H9 (cell line): ENCODE measurements at regions not wholly inside any gene's neighbourhood (a gene's known extent, or its start where the extent isn't known, plus 50 kb on each side); places are given as distances from the start of the nearest gene placed in this dataset.

Source experiments
- DNase-seq: peaks from one replicate; pipeline ENCODE4 v3.0.0-alpha.2; 2017
- H2AFZ ChIP-seq: one replicate; pipeline ENCODE4 v1.6.1; 2013; ENCODE audit warnings: mild to moderate bottlenecking, low read length, control low read depth, moderate library complexity
- H2AK5ac ChIP-seq: 2 replicates; pipeline ENCODE4 v1.6.1; 2013; ENCODE audit warnings: low read length, control low read depth, mixed read lengths; ENCODE audit not compliant: insufficient read length
- H2BK120ac ChIP-seq: one replicate; pipeline ENCODE4 v1.6.1; 2013; ENCODE audit warnings: low read depth, mild to moderate bottlenecking, low read length, control low read depth, inconsistent platforms; ENCODE audit not compliant: poor library complexity, severe bottlenecking
- H2BK12ac ChIP-seq: 2 replicates; pipeline ENCODE4 v1.6.1; 2013; ENCODE audit warnings: low read length, control low read depth, mixed read lengths, low read depth; ENCODE audit not compliant: insufficient read length
- H2BK15ac ChIP-seq: 2 replicates; pipeline ENCODE4 v1.6.1; 2013; ENCODE audit warnings: low read depth, low read length, control low read depth
- H2BK20ac ChIP-seq: one replicate; pipeline ENCODE4 v1.6.1; 2013; ENCODE audit warnings: low read depth, mild to moderate bottlenecking, low read length, control low read depth, inconsistent platforms; ENCODE audit not compliant: poor library complexity, severe bottlenecking
- H2BK5ac ChIP-seq: 2 replicates; pipeline ENCODE4 v1.6.1; 2013; ENCODE audit warnings: low read length, control low read depth, mixed read lengths; ENCODE audit not compliant: insufficient read length
- H3K14ac ChIP-seq: 2 replicates; pipeline ENCODE4 v1.6.1; 2013; ENCODE audit warnings: low read length, control low read depth; ENCODE audit not compliant: insufficient read depth
- H3K18ac ChIP-seq: 2 replicates; pipeline ENCODE4 v1.6.1; 2013; ENCODE audit warnings: low read depth, mild to moderate bottlenecking, mixed read lengths, low read length, control low read depth; ENCODE audit not compliant: insufficient read length
- H3K23ac ChIP-seq: 2 replicates; pipeline ENCODE4 v1.6.1; 2013; ENCODE audit warnings: low read length, control low read depth, mixed read lengths, low read depth; ENCODE audit not compliant: insufficient read length
- H3K23me2 ChIP-seq: 2 replicates; pipeline ENCODE4 v1.6.1; 2013; ENCODE audit warnings: low read depth, mild to moderate bottlenecking, mixed read lengths, low read length, control low read depth; ENCODE audit not compliant: insufficient read length, poor library complexity, severe bottlenecking
- H3K27ac ChIP-seq: 2 replicates; pipeline ENCODE4 v1.5.1; 2013; ENCODE audit warnings: low read length, control low read depth, mixed read lengths, low read depth; ENCODE audit not compliant: insufficient read length
- H3K27me3 ChIP-seq: 2 replicates; pipeline ENCODE4 v1.6.1; 2013; ENCODE audit warnings: low read length, control low read depth, inconsistent platforms; ENCODE audit not compliant: insufficient read depth
- H3K4ac ChIP-seq: 2 replicates; pipeline ENCODE4 v1.6.1; 2013; ENCODE audit warnings: low read depth, mild to moderate bottlenecking, control low read depth, inconsistent platforms, low read length, moderate library complexity
- H3K4me1 ChIP-seq: 2 replicates; pipeline ENCODE4 v1.6.1; 2013; ENCODE audit warnings: low read length, control low read depth, inconsistent platforms; ENCODE audit not compliant: insufficient read depth
- H3K4me2 ChIP-seq: 2 replicates; pipeline ENCODE4 v1.6.1; 2013; ENCODE audit warnings: low read length, control low read depth, mixed read lengths; ENCODE audit not compliant: insufficient read length, insufficient read depth
- H3K56ac ChIP-seq: 2 replicates; pipeline ENCODE4 v1.6.1; 2013; ENCODE audit warnings: low read depth, mild to moderate bottlenecking, mixed read lengths, low read length, control low read depth; ENCODE audit not compliant: insufficient read length
- H3K79me1 ChIP-seq: 2 replicates; pipeline ENCODE4 v1.6.1; 2013; ENCODE audit warnings: low read depth, mild to moderate bottlenecking, moderate library complexity, low read length, control low read depth, inconsistent platforms; ENCODE audit not compliant: insufficient read depth, poor library complexity, severe bottlenecking
- H3K79me2 ChIP-seq: 2 replicates; pipeline ENCODE4 v1.6.1; 2013; ENCODE audit warnings: low read length, control low read depth, inconsistent platforms; ENCODE audit not compliant: insufficient read depth
- H3K9ac ChIP-seq: 2 replicates; pipeline ENCODE4 v1.6.1; 2013; ENCODE audit warnings: low read length, control low read depth, mixed read lengths; ENCODE audit not compliant: insufficient read length; ENCODE audit errors: extremely low read depth
- H3K9me3 ChIP-seq: one replicate; pipeline ENCODE4 v1.6.1; 2013; ENCODE audit warnings: low read depth, low read length, inconsistent platforms; ENCODE audit not compliant: control insufficient read depth
- H3T11ph ChIP-seq: one replicate; pipeline ENCODE4 v1.6.1; 2013; ENCODE audit warnings: mild to moderate bottlenecking, low read length, control low read depth, inconsistent platforms
- H4K20me1 ChIP-seq: one replicate; pipeline ENCODE4 v1.6.1; 2013; ENCODE audit not compliant: control insufficient read depth, insufficient read length, insufficient read depth
- H4K5ac ChIP-seq: 2 replicates; pipeline ENCODE4 v1.6.1; 2013; ENCODE audit warnings: low read depth, mild to moderate bottlenecking, mixed read lengths, low read length, control low read depth; ENCODE audit not compliant: insufficient read length
- H4K8ac ChIP-seq: replicated peaks from 2 replicates; pipeline ENCODE4 v1.6.1; 2013; ENCODE audit warnings: low read length, control low read depth, mixed read lengths, low read depth; ENCODE audit not compliant: insufficient read length
- H4K91ac ChIP-seq: 2 replicates; pipeline ENCODE4 v1.6.1; 2013; ENCODE audit warnings: low read depth, mild to moderate bottlenecking, moderate library complexity, mixed read lengths, low read length, control low read depth; ENCODE audit not compliant: insufficient read length
- H3K27ac Mint-ChIP-seq, 3 experiments: 2 replicates in 2 of 3; 3 replicates in 1 of 3; pipeline ENCODE4 v1.8.0; 2020 to 2021; ENCODE audit warnings: mixed read lengths in 3 of 3, mild to moderate bottlenecking in 1 of 3, moderate library complexity in 1 of 3
- H3K27me3 Mint-ChIP-seq: 2 replicates; pipeline ENCODE4 v1.8.0; 2021; ENCODE audit warnings: low read depth, mild to moderate bottlenecking, moderate library complexity, mixed read lengths
- H3K36me3 Mint-ChIP-seq, 3 experiments: 2 replicates in 2 of 3; 3 replicates in 1 of 3; pipeline ENCODE4 v1.8.0; 2020 to 2021; ENCODE audit warnings: low read depth in 3 of 3, mixed read lengths in 3 of 3; ENCODE audit not compliant: insufficient read depth in 1 of 3
- H3K4me1 Mint-ChIP-seq, 2 experiments: 2 replicates each; pipeline ENCODE4 v1.8.0; 2020; ENCODE audit warnings: mixed read lengths in 2 of 2
- H3K4me3 Mint-ChIP-seq, 2 experiments: 2 replicates in 1 of 2; 3 replicates in 1 of 2; pipeline ENCODE4 v1.8.0; 2020 to 2021; ENCODE audit warnings: mild to moderate bottlenecking in 2 of 2, mixed read lengths in 2 of 2, moderate library complexity in 1 of 2
- H3K9me3 Mint-ChIP-seq, 2 experiments: 2 replicates in 1 of 2; 3 replicates in 1 of 2; pipeline ENCODE4 v1.8.0; 2020; ENCODE audit warnings: mild to moderate bottlenecking in 2 of 2, mixed read lengths in 2 of 2, moderate library complexity in 1 of 2
- CTCF ChIP-seq: fragments of 200-600 bp; sonication (generic); conservative IDR thresholded peaks from 3 replicates; pipeline ENCODE4 v1.8.0; 2021; ENCODE audit warnings: antibody characterized with exemption, mild to moderate bottlenecking
- WGBS: extraction: QIAGEN DNeasy Blood & Tissue Kit; methylation state at CpG from one replicate; pipeline ENCODE4 v1.1.7; 2013; ENCODE audit warnings: missing lambda C conversion rate, low lambda C conversion rate, mixed read lengths; ENCODE audit not compliant: insufficient read length; ENCODE audit errors: extremely low coverage; 5-methylcytosine and 5-hydroxymethylcytosine counted together

DNA sequence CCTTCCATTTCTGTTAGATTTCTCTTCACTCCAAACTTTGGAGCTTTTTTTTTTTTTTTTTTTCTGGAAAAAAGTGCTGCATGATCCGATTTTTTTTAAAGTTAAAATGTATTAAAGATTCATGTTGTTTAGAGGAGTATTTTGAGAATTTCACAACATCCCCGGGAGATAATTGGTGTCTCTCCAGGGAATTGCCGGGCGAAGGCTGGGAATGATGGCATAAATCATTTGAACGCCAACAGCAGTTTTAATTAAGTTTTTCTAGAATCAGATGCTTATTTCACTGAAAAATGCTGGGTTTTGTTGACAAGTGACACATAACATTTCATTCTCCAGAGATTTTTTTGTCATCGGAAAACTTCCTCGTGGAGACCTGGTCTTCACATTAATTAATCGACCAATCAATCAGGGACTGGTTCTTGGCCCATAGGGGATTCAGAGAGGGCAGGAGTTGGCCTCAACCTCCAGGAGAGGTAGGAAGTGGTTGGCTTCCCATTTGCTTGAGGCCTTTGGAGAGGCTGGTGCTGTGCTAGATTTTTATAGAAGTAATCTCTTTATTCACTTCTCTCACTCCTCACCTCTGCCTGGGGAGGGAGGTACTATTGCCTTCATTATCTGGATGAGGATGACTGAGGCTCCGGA is 439.4 kb downstream of the TYW1 start:
- H4K8ac ChIP-seq: no peak overlapping the region
- H3K4me2 ChIP-seq: no peak overlapping the region
- H3K27ac ChIP-seq: no peak overlapping the region
- H3K27me3 Mint-ChIP-seq: peaks cover 1% of the 10 kb centered on the region
- no peak overlapping the region for H2BK120ac ChIP-seq
- no peaks in the 10 kb centered on the region for H3K79me1 ChIP-seq
- TF ChIP-seq CTCF: no peak
- no peak overlapping the region for H2BK20ac ChIP-seq
- H3K4me1 Mint-ChIP-seq: peaks cover 23 to 25% of the 10 kb centered on the region in 2 experiments
- H3K4ac ChIP-seq: no peak overlapping the region
- peaks cover 7 to 24% (median 13%) of the 10 kb centered on the region in 3 experiments for H3K36me3 Mint-ChIP-seq
- no peaks in the 10 kb centered on the region for H3K27me3 ChIP-seq
- H3K79me2 ChIP-seq: no peaks in the 10 kb centered on the region
- H4K20me1 ChIP-seq: no peaks in the 10 kb centered on the region
- no peak overlapping the region for H3K27ac Mint-ChIP-seq
- H3K18ac ChIP-seq: no peak overlapping the region
- no peak overlapping the region for H4K5ac ChIP-seq
- DNase-seq: no peak
- no peak overlapping the region for H3K14ac ChIP-seq
- H2AFZ ChIP-seq: no peak overlapping the region
- no peak overlapping the region for H3K9ac ChIP-seq
- no peak overlapping the region for H2BK5ac ChIP-seq
- H3T11ph ChIP-seq: no peak overlapping the region
- H3K4me1 ChIP-seq: peaks cover 4% of the 10 kb centered on the region
- no CpG with 5 or more reads among the region's 9 CpGs for WGBS
- H2AK5ac ChIP-seq: no peak overlapping the region
- no peak overlapping the region for H3K23ac ChIP-seq
- H3K9me3 ChIP-seq: peaks cover 7% of the 10 kb centered on the region
- no peak overlapping the region for H3K56ac ChIP-seq
- H3K23me2 ChIP-seq: no peaks in the 10 kb centered on the region
- no peak overlapping the region for H3K4me3 Mint-ChIP-seq
- H3K9me3 Mint-ChIP-seq: peaks cover 25 to 35% of the 10 kb centered on the region in 2 experiments
- no peak overlapping the region for H2BK12ac ChIP-seq
- no peak overlapping the region for H4K91ac ChIP-seq
- H2BK15ac ChIP-seq: no peak overlapping the region
